OCI-M1 (cell line): ENCODE measurements at regions not wholly inside any gene's neighbourhood (a gene's known extent, or its start where the extent isn't known, plus 50 kb on each side); places are given as distances from the start of the nearest gene placed in this dataset.
A peak's percentile ranks its signal among the peaks of the same experiment; 100 is the strongest.
"Not testable (repeated sequence)": the region's sequence is repeated elsewhere in the genome, so short reads cannot be mapped to it uniquely, and the experiment has no call there.

Experiments
- DNase-seq: peaks from one replicate; lab custom pipeline; 2025; lab: John Stamatoyannopoulos, UW

DNA sequence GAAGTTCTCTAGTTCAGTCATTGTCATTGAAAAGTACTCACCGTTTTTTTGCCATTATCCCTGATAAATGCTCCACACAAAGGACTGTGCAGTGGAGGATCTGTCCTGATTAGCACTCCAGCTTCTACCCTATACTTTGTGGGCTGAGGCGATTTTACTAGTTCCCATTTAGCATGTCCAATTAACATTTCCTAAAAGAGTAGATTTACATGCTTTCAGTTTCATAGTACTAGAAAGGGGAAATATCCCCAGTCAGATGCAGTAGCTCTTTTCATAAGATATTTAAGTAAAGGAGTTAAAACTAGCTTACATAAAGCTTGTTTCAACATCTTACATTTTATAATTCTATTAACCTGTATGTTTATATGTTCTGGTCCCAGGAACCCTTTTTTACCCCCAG lies 144.9 kb upstream of the APOOL start:
- DNase-seq: peak; percentile 9

DNA sequence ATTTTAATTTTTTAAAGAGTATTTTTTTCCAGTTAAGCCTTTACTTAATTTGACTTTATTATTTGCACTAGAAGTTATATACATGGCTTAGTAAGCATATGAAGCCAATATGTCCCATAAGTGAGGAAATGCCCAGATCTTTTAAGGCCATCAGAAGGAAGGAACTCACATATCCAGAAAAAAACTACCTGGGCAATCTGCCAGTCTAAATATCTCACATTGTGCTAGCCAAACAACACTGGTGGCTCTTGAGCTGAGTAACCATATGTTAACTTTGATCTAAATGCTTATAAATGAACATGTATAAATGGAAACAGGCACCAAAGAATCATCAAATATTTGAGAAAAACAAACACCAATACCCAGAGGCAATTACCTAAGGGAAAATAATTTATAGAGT lies 138.6 kb upstream of the APOOL start:
- peak; percentile 0 for DNase-seq

DNA sequence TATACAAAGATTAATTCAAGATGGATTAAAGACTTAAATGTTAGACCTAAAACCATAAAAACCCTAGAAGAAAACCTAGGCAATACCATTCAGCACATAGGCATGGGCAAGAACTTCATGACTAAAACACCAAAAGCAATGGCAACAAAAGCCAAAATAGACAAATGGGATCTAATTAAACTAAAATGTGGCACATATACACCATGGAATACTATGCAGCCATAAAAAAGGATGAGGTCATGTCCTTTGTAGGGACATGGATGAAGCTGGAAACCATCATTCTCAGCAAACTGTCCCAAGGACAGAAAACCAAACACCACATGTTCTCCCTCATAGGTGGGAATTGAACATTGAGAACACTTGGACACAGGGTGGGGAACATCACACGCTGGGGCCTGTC lies 133.4 kb upstream of the APOOL start:
- DNase-seq: not testable (repeated sequence)

DNA sequence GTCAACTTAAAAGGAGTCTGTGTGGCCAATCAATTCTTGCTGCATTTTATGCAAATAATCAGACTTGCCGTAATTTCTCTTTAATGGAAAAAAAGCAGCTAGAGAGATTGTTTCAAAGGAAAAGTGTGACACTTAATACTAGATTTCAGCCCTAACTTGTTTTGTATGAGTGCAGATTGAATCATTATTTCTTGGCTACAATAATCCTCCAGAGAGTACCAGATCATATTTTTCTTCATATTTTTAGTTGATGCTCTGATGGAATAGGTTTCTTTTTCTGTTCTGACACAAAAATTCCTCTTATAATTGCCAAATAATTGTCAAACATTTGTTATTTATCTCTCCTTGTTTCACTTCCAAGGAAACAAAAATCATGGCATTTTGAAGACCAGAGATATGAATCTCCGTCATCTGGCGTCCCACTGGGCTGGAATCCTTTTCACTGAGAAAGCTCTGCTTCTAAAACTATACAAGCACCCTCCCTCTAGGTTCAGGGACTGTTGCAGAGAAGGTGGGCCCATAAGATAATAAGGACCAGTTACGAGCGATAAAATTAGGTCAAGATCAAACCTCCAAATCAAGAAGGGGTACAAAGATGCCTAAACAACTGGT lies 131.4 kb upstream of the APOOL start:
- not testable (repeated sequence) for DNase-seq

DNA sequence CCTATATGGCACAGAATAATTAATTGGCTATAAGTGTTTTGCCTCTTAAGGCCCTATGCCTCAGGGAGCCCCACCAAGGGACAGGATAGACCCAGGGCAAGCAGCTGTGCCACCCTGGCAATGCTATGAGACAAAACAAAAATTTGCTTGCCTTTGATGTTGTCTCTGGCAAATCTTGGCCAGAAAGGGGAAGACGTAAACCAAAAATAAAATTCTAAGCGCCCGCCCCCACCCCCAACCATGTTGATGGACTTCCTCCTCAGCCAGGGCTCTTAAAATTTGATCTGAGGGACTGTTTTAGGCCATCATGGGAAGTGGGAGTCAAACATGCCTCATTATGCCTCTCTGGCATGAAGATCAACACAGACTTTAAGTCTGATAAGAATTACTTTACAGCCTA lies 130.5 kb upstream of the APOOL start:
- DNase-seq: peak; percentile 54

DNA sequence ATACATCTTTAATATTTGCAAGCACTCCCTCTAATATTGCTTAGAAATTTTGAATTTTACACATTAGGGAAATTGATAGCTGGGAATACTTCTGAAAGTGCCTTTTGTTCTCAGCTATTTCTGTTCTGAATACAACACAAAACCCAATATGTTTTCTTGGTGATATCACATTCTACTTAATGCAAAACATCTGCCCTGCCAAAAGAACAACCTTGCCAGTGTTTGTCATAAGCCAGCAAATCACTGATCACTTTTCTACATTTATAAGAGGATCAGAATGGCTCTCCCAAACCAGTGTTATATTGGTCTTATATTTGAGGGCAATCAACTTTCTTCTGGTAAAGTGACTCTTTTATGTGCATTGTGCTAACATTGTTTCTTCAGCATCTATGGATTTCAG lies 126.8 kb upstream of the APOOL start:
- DNase-seq: no peak

DNA sequence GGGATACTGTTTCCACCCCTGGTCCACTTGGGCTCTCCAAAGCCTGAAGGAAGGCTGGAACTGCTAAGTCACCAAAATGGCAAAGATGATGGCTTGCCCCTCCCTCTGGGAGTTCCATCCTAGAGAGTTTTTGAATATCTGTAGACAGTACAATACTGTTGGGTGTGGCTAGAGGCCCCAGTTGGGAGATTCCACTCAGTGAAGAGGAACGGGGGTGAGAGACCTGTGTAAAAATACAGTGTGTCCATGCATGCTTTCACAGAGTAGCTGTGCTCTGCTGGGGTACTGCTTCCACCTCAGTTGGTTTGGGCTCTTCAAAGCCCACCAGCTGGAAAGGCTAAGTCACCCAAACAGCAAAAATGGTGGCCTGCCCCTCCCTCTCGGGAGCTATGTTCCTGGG lies 109.8 kb upstream of the APOOL start:
- no peak for DNase-seq

DNA sequence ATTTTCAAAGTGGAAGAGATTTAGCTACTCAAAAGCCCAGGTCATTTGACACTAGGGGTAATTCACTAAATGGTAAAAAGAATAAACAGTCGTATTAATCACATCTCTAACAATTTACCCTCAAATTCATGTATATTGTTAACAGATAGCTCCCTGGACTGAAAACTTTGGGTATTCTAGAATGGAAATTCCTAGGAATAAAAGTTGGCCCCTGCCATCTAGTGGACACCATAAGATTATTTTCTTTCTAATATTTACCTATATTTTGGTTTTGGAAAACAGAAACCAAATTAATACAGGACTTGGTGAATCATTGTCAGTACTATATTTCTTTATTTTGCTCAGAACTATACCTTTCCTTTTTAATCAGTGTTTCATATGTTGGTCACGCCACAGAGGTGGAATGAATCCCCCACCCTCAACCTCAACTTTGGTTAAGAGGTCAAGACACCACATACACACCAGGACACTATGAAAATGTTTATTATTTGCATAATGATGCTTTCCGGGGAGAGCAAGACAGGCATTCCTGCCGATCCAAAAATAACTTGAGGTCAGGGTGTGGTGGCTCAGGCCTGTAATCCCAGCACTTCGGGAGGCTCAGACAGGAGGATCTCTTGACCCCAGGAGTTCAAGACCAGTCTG lies 96.2 kb upstream of the APOOL start:
- peak; percentile 33 for DNase-seq

DNA sequence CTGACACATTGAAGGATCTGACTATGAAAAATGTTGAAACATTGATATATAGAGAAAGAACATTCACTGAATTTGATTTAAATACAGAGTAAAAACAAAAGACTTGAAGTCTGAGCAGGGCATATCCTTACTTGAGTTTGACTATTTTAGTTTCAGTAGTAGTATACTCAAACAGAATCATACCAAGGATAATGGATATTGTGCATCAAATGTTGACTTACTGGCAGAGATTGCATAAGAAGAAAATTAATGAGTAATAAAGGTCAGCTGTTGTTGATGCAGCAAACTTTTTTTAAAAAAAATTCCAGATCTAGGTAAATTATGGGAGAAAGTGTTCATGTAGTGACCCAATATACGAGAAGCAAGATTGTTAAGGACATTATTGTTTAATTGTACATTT lies 94.5 kb upstream of the APOOL start:
- DNase-seq: no peak

DNA sequence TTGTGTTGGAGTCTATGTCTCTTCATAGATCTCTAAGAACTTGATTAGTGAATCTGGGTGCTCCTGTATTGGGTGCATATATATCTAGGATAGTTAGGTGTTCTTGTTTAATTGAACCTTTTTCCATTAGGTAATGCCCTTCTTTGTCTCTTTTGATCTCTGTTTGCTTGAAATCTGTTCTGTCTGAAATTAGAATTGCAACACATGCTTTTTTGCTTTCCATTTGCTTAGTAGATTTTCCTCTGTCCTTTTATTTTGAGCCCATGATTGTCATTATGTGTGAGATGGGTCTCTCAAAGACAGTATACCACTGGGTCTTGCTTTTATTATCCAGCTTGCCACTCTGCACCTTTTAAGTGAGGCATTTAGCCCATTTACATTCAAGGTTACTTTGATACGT lies 79.1 kb upstream of the APOOL start:
- DNase-seq: no peak

DNA sequence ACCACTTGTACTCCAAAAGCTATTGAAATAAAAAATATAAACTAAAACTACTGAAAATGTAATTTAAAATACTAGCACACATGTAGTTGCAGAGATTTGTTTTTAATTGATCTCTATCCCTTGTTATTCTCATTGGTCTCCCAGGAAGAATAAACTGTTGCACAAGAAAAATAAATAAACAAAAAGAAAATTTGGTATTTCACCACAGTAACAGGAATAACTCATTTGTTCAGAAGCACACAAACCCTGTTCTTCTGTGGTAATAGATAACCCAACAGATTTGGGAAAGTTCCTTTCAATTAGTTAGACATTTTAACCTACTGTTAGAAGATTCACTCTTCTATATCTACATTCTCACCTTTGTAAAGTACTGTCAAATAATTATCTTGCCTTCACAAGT lies 70.9 kb upstream of the APOOL start:
- DNase-seq: no peak

DNA sequence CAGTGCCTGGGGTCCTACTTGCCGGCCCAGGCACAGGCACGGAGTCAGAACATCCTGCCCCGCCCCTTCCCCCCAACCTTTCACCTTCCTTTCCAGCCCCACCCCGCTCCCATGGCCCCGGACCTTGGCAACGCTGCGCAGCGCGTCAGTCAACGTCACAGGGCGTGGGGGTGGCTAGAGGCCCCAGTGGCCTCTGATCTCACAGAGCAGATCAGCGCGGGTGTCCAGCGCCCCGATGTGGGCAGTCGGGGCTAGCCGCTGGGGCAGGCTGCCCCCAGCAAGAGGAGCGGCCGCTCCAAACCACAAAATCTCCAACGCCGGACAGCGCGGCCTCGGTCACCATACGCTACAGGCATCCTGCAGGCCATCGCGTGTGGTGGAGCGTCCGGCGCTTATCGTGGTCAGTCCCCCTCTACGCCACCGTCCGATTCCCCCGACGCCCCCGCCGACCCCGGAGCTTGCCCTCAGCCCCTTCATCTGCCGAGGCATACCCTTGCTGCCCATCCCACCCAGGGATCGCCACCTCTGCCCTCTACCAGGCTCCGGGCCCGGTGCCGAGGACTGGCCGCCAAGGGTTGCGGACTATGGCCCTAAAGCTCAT lies 69.6 kb upstream of the APOOL start:
- no peak for DNase-seq
